Transverse colon (tissue), 4 donors: ENCODE measurements at regions not wholly inside any gene's neighbourhood (a gene's known extent, or its start where the extent isn't known, plus 50 kb on each side); places are given as distances from the start of the nearest gene placed in this dataset.

Experiments
- DNase-seq: peaks from one replicate; pipeline ENCODE4 v3.0.0-alpha.2; 2019
- H3K27ac ChIP-seq, 4 donors: fragments of 200-600 bp; sonication (generic); 2 replicates each; pipeline ENCODE4 v1.5.1; 2016 to 2018; ENCODE audit warnings: inconsistent platforms in 4 of 4
- H3K27me3 ChIP-seq: fragments of 200-600 bp; sonication (generic); 2 replicates; pipeline ENCODE4 v1.5.1; 2017; ENCODE audit warnings: inconsistent platforms
- H3K36me3 ChIP-seq, 4 donors: fragments of 200-600 bp; sonication (generic); 2 replicates each; pipeline ENCODE4 v1.5.1; 2017 to 2019; ENCODE audit warnings: inconsistent platforms in 4 of 4
- H3K4me1 ChIP-seq, 4 donors: fragments of 200-600 bp; sonication (generic); 2 replicates each; pipeline ENCODE4 v1.5.1; 2017 to 2020; ENCODE audit warnings: inconsistent platforms in 4 of 4
- H3K4me3 ChIP-seq, 4 donors: fragments of 200-600 bp; sonication (generic); 1 replicate in 1 of 4; 2 replicates in 3 of 4; pipeline versions ENCODE4 v1.5.1 to v1.6.1; 2017 to 2019; ENCODE audit warnings: inconsistent platforms in 4 of 4
- H3K9me3 ChIP-seq, 2 donors: fragments of 200-600 bp; sonication (generic); 2 replicates each; pipeline ENCODE4 v1.5.1; 2017 to 2019; ENCODE audit warnings: inconsistent platforms in 2 of 2
- CTCF ChIP-seq, 5 experiments: fragments of 200-600 bp in 3 of 5; fragments of 450-650 bp in 2 of 5; sonication (generic) in 3 of 5; IDR thresholded peaks; 1 replicate in 2 of 5; 2 replicates in 3 of 5; pipeline ENCODE4 v1.5.1; 2016 to 2017; ENCODE audit warnings: antibody characterized with exemption in 5 of 5, inconsistent platforms in 3 of 5, mild to moderate bottlenecking in 2 of 5, moderate library complexity in 1 of 5
- EP300 ChIP-seq: sonication (generic); formaldehyde crosslinking; IDR thresholded peaks from one replicate; pipeline ENCODE4 v1.6.1; 2017; ENCODE audit warnings: antibody characterized with exemption, low read depth
- POLR2A ChIP-seq: fragments of 450-650 bp; IDR thresholded peaks from one replicate; pipeline ENCODE4 v1.6.1; 2016; ENCODE audit warnings: antibody characterized with exemption, mild to moderate bottlenecking, moderate library complexity
- POLR2AphosphoS5 ChIP-seq, 3 donors: sonication (generic); formaldehyde crosslinking; IDR thresholded peaks; one replicate each; pipeline ENCODE4 v1.6.1; 2016; ENCODE audit warnings: antibody characterized with exemption in 3 of 3
- WGBS, 2 donors: methylation state at CpG; one replicate each; pipeline ENCODE4 v1.1.5; 2018; ENCODE audit warnings: low coverage in 1 of 2; 5-methylcytosine and 5-hydroxymethylcytosine counted together
- in situ Hi-C, 4 donors: fragments of 200-750 bp; cut with MboI; loops; one replicate each; pipeline versions ENCODE4 v1.15.0 to v1.15.1; 2017; ENCODE audit warnings: low sequenced_read_pairs in 3 of 4, low pct_ligation_motif_present in 1 of 4, low pct_unique_long_range_greater_than_20kb in 1 of 4
- intact Hi-C: fragments of 100-400 bp; cut with DNase I; formaldehyde crosslinking; loops from one replicate; pipeline ENCODE4 v1.15.1; 2023; ENCODE audit warnings: low total_unique reads

- H3K4me3 ChIP-seq, result no peak overlapping the region
- intact Hi-C loops, result no loop called here
Measured at GRCh38 chr11:111168871-111169270, 76.7 kb upstream of the POU2AF2 start.

GRCh38 chr11:111167666-111168065, 77.9 kb upstream of the POU2AF2 start:
- Histone ChIP-seq H3K36me3 (no peaks in the 10 kb centered on the region), H3K27me3 (no peaks in the 10 kb centered on the region), H3K9me3 (no peaks in the 10 kb centered on the region), H3K27ac (no peak overlapping the region), H3K4me3 (no peak overlapping the region), H3K4me1 (no peaks in the 10 kb centered on the region)
- DNase-seq, result no peak
- no peak for TF ChIP-seq POLR2AphosphoS5 (IDR thresholded peaks at IDR 0.05)
- no peak for TF ChIP-seq POLR2A
- TF ChIP-seq EP300, result no peak
- TF ChIP-seq CTCF (IDR thresholded peaks at IDR 0.05), result no peak
- WGBS, 2 donors, result 93% methylated on average over 2 of the region's 2 CpGs; no CpG with 5 or more reads in 1 of the 2 donors
- in situ Hi-C loops (no loop called here), intact Hi-C loops (no loop called here)

More at GRCh38 chr11:111168871-111169270, 76.7 kb upstream of the POU2AF2 start:
- DNase-seq, result no peak
- TF ChIP-seq POLR2A (no peak), POLR2AphosphoS5 (IDR thresholded peaks at IDR 0.05) (no peak), EP300 (no peak), CTCF (IDR thresholded peaks at IDR 0.05) (no peak)
- Histone ChIP-seq H3K27me3 (no peaks in the 10 kb centered on the region), H3K36me3 (no peaks in the 10 kb centered on the region), H3K27ac (no peak overlapping the region), H3K9me3 (no peaks in the 10 kb centered on the region), H3K4me1 (no peaks in the 10 kb centered on the region)
- 85 to 86% methylated on average over 2 of the region's 2 CpGs for WGBS, 2 donors
- in situ Hi-C loops, result no loop called here

- intact Hi-C loops (no loop called here), in situ Hi-C loops (no loop called here)
- no peak for DNase-seq
- 86 to 96% methylated on average over 3 of the region's 3 CpGs for WGBS, 2 donors
- H3K36me3 ChIP-seq, result no peaks in the 10 kb centered on the region
- H3K4me3 ChIP-seq, result no peak overlapping the region
- no peaks in the 10 kb centered on the region for H3K9me3 ChIP-seq
- H3K4me1 ChIP-seq, result no peaks in the 10 kb centered on the region
- no peak overlapping the region for H3K27ac ChIP-seq
- TF ChIP-seq CTCF (IDR thresholded peaks at IDR 0.05) (no peak), EP300 (no peak), POLR2A (no peak), POLR2AphosphoS5 (IDR thresholded peaks at IDR 0.05) (no peak)
- no peaks in the 10 kb centered on the region for H3K27me3 ChIP-seq
Measured at GRCh38 chr11:111166598-111166997, 78.9 kb upstream of the POU2AF2 start.

- in situ Hi-C loops (no loop called here), intact Hi-C loops (no loop called here)
- H3K9me3 ChIP-seq, result no peaks in the 10 kb centered on the region
- no peaks in the 10 kb centered on the region for H3K36me3 ChIP-seq
- H3K27me3 ChIP-seq, result no peaks in the 10 kb centered on the region
- WGBS, 2 donors, result 64 to 67% methylated on average over 1 of the region's 1 CpG
- DNase-seq, result no peak
- no peak for TF ChIP-seq CTCF (IDR thresholded peaks at IDR 0.05)
- no peak for TF ChIP-seq EP300
- no peak for TF ChIP-seq POLR2AphosphoS5 (IDR thresholded peaks at IDR 0.05)
- TF ChIP-seq POLR2A, result no peak
- no peaks in the 10 kb centered on the region for H3K4me1 ChIP-seq
- H3K4me3 ChIP-seq, result no peak overlapping the region
- no peak overlapping the region for H3K27ac ChIP-seq
Measured at GRCh38 chr11:111162305-111162704, 83.2 kb upstream of the POU2AF2 start.
